PC-9 (cell line): ENCODE measurements at regions not wholly inside any gene's neighbourhood (a gene's known extent, or its start where the extent isn't known, plus 50 kb on each side); places are given as distances from the start of the nearest gene placed in this dataset.

Source experiments
- EZH2 ChIP-seq: fragments of 200-600 bp; sonication (generic); IDR thresholded peaks from 2 replicates; pipeline ENCODE4 v1.8.0; 2017; ENCODE audit warnings: antibody characterized with exemption, low read depth
- TF ChIP-seq, protein P1 (sequence below): fragments of 200-600 bp; sonication (generic); conservative IDR thresholded peaks from 2 replicates; pipeline ENCODE4 v1.6.1; 2017; ENCODE audit warnings: mixed run types, antibody characterized with exemption, mild to moderate bottlenecking, moderate library complexity

DNA sequence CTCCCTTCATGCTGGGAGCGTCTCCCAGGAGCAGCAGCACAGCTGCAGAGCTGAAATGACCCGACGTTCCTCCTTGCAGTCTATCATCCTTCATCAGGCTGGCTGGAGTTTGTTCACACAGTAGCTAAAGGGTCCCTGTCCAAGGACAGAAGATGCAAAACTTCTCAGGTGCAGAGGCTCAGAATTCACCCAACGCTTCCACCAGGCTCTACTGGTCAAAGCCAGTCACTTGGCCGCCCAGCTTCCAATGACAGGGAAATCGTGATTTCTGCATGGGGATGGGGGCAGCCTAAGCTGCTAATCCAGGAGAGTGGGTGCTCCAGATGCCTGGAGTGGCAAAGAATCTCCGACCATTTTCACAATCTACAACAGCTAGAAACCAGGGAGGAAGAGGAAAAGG lies 97.0 kb upstream of the SALL3 start:
- TF ChIP-seq, protein P1, sequence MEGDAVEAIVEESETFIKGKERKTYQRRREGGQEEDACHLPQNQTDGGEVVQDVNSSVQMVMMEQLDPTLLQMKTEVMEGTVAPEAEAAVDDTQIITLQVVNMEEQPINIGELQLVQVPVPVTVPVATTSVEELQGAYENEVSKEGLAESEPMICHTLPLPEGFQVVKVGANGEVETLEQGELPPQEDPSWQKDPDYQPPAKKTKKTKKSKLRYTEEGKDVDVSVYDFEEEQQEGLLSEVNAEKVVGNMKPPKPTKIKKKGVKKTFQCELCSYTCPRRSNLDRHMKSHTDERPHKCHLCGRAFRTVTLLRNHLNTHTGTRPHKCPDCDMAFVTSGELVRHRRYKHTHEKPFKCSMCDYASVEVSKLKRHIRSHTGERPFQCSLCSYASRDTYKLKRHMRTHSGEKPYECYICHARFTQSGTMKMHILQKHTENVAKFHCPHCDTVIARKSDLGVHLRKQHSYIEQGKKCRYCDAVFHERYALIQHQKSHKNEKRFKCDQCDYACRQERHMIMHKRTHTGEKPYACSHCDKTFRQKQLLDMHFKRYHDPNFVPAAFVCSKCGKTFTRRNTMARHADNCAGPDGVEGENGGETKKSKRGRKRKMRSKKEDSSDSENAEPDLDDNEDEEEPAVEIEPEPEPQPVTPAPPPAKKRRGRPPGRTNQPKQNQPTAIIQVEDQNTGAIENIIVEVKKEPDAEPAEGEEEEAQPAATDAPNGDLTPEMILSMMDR: no peak
- TF ChIP-seq EZH2: no peak
